ENCODE measurements at regions not wholly inside any gene's neighbourhood (a gene's known extent, or its start where the extent isn't known, plus 50 kb on each side); places are given as distances from the start of the nearest gene placed in this dataset.
"Not testable (repeated sequence)": the region's sequence is repeated elsewhere in the genome, so short reads cannot be mapped to it uniquely, and the experiment has no call there.

DNA sequence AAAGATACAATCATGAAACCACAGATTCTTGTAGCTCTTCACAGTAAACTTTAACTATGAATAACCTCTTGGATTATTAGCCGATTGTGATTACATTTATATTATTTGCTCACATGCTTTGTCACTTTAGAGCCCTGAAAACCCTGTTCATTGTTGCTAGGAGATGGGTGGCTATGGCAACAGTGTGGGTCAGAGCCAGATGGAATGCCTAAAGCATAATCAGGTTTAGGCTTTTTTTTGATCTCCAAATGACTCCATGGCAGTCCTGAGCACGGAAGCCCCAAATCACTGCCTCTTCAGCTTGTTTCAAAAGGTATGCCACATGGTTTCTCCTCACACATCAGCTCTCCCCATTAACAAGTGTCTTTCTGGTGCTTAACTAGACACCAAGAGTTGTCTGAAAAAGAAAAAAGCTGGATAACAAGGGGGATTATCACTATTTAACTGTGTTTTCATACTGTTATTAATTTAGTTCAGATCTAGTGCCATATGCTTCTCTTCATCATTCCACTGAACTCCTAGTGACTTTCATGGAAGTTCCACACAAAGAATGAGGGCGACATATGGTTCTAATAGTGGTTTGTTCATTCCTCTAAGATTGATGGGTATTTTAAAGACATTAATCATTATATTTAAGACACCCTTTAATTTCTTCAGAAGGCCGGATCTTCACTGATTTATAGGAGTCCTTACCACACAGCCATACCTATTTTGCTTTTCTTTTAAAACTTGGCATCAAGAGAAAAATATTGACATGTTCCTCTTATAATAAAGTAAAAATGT, 88.8 kb upstream of the PAM start:
- no peak for DNase-seq

DNA sequence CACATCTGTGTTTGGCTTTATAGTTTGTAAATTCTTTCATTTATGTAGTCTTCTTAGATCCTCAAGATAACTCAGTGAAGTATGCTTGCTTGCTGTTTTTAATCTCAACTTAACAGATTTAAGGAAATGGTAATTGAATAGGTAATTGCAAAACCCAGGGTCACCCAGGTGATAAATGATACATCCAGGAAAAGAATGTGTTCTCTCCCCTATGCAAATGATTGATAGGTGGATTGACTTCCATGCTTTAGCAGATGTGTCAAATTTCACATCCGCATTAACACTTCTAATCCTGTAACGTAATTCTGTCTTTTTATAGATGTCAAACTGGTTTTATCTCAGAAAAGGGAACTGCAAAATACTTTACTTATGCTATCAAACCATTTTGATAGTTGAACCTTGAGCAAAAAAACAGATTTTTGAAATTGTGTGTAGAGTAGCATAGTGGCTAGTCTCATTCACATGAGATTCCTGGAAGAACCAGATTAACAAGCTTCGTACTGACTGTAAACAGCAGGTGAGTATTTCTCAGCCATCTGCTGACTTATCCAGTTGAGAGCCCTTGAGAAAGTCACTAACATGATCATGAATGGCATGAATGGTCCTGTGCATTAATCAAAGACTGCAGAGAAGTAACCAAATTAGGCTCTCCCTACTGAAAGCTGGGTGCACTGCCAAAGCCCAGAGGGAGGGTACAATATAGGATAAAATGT, 86.7 kb upstream of the PAM start:
- no peak for DNase-seq

DNA sequence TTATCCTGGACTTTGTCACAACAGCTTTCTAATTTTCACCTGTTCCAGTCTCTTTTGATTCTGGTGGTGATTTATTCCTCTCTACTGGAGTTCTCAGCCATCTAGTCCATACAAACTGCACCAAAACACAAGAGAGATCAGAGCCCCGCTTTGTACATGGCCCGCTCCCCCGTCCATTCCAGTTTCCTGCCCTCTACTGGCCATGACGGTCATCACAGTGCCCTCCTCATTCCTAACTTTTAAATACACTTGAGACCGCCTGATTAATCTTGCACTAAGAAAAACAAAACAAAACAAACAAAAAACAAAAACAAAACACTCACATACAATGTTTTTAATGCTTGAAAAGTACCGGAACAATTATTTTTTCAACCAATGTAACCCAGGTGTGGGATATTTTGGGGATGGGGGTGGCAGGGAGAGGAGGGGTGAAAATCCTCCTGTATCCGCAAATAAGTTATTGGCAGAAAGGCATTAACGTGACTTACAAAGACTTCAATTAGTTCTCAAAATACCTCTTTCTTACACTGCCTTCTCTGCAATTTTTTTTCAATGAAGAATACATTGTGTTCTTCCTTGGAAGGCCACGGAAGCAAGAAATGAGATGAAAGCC, 84.8 kb upstream of the PAM start:
- peak; percentile 35 for DNase-seq

DNA sequence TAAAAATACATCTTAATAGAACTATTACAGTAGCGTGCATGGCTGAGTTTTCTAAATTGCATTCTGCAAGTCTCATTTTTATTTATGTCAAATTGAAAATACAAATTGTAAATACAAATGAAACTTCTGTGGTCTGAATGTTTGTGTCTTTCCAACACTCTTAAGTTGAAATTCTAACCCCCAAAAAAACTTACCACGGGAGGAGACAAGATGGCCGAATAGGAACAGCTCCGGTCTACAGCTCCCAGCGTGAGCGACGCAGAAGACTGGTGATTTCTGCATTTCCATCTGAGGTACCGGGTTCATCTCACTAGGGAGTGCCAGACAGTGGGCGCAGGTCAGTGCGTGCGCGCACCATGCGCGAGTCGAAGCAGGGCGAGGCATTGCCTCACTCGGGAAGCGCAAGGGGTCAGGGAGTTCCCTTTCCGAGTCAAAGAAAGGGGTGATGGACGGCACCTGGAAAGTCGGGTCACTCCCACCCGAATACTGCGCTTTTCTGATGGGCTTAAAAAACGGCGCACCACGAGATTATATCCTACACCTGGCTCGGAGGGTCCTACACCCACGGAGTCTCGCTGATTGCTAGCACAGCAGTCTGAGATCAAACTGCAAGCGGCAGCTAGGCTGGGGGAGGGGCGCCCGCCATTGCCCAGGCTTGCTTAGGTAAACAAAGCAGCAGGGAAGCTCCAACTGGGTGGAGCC, 83.9 kb upstream of the PAM start:
- not testable (repeated sequence) for DNase-seq

DNA sequence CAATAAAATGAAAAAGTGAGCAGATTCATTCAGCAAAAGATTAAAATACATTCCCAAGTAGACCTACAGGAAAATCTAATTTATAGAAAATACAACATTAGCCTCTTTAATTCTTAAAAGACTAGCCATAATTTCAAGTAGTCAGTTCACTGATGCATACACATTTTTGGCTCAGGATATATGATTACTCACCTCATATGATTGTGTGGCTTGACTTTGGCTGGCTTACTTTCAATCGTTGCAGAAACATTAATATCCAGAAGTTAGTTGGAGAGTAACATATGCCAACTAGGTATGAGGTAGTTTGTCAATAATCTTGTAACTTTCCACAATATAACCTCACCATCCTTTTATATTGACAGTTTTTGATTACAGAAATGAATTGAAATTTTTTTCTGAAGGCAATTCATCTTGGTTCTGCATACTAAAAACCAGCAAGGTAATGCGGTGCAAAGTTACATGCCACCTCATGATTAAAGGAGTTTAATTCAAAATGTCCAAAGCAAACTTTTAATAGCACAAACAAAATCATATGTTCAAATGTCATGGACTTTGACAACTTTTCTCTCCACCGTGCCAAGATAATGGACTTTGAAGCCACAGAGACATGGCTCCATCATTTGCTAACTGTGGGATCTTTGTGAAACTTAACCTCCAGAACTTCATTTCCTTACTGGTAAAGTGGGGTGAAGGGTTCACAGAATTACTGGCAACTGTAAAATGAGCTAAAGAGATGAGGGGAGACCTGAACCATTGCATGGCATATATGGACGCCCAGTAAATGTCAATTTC, 76.6 kb upstream of the PAM start:
- no peak for DNase-seq

DNA sequence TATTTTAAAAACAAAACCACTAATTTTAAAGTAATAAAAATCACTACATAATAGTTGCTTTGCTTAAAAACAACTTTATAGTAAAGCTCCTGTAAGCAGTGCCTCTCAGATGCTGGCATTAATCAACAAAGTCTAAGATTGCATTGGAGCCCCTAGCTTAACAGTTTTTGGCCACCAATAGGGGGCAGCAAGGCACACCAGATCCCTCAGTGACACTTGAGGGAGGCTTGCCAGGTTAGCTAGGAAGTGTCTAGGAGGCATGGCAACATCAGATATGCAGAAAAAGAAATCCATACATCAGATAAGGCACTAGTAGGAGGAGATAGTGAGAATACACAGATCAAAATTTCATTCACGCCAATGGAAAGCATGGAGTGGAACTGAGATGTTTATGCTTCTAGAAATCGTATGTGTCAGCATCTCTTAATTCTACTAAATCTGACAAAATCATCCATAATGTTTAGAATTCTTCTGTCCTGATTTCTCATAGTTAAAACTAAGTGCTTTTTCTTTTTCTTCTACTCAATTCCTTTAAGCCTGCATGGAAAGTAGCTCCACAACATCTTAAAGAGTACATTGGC, 73.6 kb upstream of the PAM start:
- peak; percentile 52 for DNase-seq

DNA sequence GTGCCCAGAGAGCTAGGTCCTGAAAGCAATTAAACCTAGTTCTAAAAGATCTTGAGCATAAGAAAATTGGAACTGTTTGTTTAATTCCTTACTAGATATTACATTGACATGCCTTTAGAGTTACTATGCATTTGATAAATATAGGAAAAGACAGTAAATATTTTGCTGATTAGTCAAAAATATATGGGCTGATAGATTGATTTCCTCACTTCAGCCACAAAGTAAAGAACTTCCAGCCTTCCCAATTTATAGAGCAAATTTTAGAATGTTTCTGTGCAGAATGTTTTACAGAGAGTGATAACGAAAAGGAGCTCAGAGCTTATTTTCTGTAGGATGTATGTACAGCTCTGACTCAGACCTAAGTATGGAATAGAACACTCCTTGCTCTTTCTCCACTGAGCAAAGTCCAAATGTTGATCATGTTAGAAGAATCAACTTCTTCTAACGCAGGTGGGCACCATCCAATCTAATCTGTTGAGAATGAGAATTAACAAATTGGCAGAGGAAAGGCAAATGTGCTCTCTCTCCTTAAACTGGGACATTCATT, 72.9 kb upstream of the PAM start:
- no peak for DNase-seq

DNA sequence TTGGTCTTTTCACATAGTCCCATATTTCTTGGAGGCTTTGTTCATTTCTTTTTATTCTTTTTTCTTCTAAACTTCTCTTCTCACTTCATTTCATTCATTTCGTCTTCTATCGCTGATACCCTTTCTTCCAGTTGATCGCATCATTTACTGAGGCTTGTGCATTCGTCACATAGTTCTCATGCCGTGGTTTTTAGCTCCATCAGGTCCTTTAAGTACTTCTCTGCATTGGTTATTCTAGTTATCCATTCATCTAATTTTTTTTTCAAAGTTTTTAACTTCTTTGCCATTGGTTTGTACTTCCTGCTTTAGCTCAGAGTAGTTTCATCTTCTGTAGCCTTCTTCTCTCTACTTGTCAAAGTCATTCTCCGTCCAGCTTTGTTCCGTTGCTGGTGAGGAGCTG, 67.0 kb upstream of the PAM start:
- DNase-seq, result not testable (repeated sequence)

DNA sequence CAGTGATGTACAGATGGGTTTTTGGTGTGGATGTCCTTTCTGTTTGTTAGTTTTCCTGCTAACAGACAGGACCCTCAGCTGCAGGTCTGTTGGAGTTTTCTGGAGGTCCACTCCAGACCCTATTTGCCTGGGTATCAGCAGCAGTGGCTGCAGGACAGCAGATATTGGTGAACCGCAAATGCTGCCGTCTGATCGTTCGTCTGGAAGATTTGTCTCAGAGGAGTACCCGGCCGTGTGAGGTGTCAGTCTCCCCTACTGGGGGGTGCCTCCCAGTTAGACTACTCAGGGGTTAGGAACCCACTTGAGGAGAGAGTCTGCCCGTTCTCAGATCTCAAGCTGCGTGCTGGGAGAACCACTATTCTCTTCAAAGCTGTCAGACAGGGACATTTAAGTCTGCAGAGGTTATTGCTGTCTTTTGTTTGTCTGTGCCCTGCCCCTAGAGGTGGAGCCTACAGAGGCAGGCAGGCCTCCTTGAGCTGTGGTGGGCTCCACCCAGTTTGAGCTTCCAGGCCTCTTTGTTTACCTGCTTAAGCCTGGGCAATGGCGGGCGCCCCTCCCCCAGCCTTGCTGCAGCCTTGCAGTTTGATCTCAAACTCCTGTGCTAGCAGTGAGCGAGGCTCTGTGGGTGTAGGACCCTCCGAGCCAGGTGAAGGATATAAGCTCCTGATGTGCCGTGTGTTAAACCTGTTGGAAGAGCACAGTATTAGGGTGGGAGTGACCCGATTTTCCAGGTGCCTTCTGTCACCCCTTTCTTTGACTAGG, 66.3 kb upstream of the PAM start:
- not testable (repeated sequence) for DNase-seq

DNA sequence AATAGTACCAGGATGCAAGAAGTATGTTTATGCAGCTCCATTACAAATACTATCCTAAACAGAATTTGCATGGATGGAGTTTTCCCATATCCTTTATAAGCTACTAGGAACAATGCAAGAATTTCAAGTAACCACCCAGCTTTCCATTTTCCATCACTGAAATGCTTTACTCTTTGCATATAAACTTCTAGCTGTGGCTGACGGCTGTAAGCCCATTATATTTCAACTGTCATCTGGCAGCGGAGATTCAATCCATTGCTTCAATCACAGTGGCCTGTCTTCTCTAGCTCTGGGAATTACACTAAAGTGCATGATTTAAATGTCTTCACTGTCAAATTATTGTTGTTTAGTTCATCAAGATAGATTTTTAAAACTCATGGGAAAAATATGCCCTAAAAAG, 64.2 kb upstream of the PAM start:
- DNase-seq, result no peak

DNA sequence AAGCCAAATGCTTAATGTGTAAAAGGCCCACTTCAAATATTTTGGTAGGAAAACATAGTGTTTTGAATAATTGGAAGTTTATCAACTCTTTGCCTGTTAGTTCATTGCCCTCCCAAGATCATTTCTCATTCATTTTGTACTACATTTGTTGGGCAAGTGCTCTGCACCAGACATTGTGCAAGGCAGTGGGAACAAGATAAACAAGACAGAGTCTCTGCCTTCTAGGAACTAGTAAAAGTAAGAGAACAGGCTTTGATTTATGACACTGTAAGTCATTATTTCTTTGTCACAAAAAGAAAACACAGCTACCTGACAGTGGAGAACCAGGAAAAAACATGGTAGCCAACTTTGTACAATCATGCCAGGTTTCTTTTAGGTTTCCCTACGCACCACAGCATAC, 63.7 kb upstream of the PAM start:
- DNase-seq, result no peak

DNA sequence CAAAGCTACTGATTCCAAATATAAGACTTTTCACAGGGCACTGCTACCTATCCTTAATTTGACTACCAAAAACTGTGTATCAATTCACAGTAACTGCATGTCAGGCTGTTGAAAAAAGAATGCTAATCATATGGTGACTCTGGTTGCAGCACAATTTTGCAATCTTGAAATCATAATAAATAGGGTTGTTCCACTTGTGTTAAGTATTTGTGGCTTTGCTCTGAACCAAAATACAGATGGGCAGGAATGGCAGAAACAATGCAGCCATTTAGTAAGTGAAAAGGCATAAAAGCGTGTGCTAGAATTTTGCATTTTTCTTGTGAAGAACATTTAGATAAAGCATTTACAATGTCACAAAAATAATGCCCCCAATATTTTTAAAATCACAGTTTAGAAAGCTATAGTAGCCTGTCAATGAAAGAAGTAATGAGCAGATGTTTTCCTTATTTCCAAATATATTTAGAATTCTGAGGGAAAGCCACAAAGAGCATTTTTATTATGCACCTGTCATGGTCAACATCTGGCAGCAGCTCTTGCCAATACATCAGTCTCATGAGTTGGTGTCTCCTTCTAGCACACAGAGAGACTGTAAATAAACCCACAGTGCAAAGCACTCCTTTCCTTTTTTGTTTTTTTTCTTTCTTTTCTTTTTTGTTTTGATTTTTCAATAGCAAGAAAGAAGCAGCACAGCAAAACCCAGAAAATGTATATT, 54.8 kb upstream of the PAM start:
- DNase-seq, result no peak

DNA sequence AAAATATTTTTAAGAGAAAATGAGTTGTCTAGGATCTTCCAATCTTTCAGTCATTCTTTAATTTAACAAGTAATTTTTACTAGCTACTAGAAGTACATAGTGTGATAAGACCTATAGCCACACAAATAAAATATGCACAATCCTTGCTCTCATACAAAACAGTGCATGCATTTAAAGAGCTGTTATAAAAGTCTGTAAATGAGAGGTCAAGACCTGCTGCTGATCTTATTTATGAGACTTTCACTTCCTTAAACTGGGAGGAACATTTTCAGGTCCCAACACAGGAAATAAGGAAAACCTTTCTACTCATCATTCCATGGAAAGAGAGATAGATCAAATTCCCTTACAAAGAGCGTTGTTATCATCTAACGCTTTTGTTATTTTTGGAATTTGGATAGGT, 54.2 kb upstream of the PAM start:
- DNase-seq, result no peak

DNA sequence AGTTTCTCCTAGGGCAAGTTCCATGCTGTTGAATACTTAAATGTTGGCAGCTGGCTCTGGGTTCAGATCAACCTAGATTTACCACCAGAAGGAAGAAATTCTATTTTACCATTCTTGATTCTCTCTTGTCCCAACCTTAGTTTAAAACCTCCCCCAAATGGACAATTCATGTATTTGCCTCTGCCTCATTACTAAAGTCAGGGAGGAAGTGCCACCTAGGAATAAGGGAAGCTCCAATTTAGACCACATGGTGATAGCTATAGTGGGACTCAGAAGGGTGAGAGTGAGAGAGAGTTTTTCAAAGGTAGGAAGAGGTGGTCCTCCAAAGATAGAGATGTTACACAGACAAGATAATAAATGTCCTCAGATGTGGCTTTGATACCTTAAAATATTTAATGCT, 53.4 kb upstream of the PAM start:
- DNase-seq, result no peak

Data from NCI-H2227 treated with DMSO at 0.1 percent for 48 hours (cell line).